ENCODE measurements at regions not wholly inside any gene's neighbourhood (a gene's known extent, or its start where the extent isn't known, plus 50 kb on each side); places are given as distances from the start of the nearest gene placed in this dataset.
"Not testable (repeated sequence)": the region's sequence is repeated elsewhere in the genome, so short reads cannot be mapped to it uniquely, and the experiment has no call there.

GRCh38 chr6:166848979-166849748, 107.2 kb downstream of the RNASET2 start:
- no peak for TF ChIP-seq CTCF (IDR thresholded peaks at IDR 0.05; ENCODE audit: borderline replicate concordance, control extremely low read depth, extremely low read depth, insufficient read depth, missing control alignments)
- in situ Hi-C loops (cut with MboI; ENCODE audit: low sequenced_read_pairs, unreplicated experiment), result no loop called here

GRCh38 chr6:166846446-166847142, 109.8 kb downstream of the RNASET2 start:
- DNase-seq (ENCODE audit: low spot score); in situ Hi-C loops (cut with MboI; ENCODE audit: low sequenced_read_pairs, unreplicated experiment): not testable (repeated sequence)

More at GRCh38 chr6:166848979-166849748, 107.2 kb downstream of the RNASET2 start:
- no peak for DNase-seq (ENCODE audit: low spot score)

GRCh38 chr6:166842607-166843006, 113.7 kb downstream of the RNASET2 start:
- in situ Hi-C loops (cut with MboI; ENCODE audit: low sequenced_read_pairs, unreplicated experiment), result no loop called here
- no peak for DNase-seq (ENCODE audit: low spot score)
- TF ChIP-seq CTCF (IDR thresholded peaks at IDR 0.05; ENCODE audit: borderline replicate concordance, control extremely low read depth, extremely low read depth, insufficient read depth, missing control alignments), result no peak

- DNase-seq (ENCODE audit: low spot score), result no peak
- no peak for TF ChIP-seq CTCF (IDR thresholded peaks at IDR 0.05; ENCODE audit: borderline replicate concordance, control extremely low read depth, extremely low read depth, insufficient read depth, missing control alignments)
- in situ Hi-C loops (cut with MboI; ENCODE audit: low sequenced_read_pairs, unreplicated experiment), result no loop called here
These were observed 115.1 kb downstream of the RNASET2 start for GRCh38 chr6:166841216-166841615.

- DNase-seq (ENCODE audit: low spot score), result no peak
- in situ Hi-C loops (cut with MboI; ENCODE audit: low sequenced_read_pairs, unreplicated experiment), result no loop called here
- no peak for TF ChIP-seq CTCF (IDR thresholded peaks at IDR 0.05; ENCODE audit: borderline replicate concordance, control extremely low read depth, extremely low read depth, insufficient read depth, missing control alignments)
These were observed 116.8 kb downstream of the RNASET2 start for GRCh38 chr6:166839569-166839968.

GRCh38 chr6:166838987-166839386, 117.4 kb downstream of the RNASET2 start:
- in situ Hi-C loops (cut with MboI; ENCODE audit: low sequenced_read_pairs, unreplicated experiment), result no loop called here
- TF ChIP-seq CTCF (IDR thresholded peaks at IDR 0.05; ENCODE audit: borderline replicate concordance, control extremely low read depth, extremely low read depth, insufficient read depth, missing control alignments), result no peak
- no peak for DNase-seq (ENCODE audit: low spot score)
